ENCODE measurements at regions not wholly inside any gene's neighbourhood (a gene's known extent, or its start where the extent isn't known, plus 50 kb on each side); places are given as distances from the start of the nearest gene placed in this dataset.

DNA sequence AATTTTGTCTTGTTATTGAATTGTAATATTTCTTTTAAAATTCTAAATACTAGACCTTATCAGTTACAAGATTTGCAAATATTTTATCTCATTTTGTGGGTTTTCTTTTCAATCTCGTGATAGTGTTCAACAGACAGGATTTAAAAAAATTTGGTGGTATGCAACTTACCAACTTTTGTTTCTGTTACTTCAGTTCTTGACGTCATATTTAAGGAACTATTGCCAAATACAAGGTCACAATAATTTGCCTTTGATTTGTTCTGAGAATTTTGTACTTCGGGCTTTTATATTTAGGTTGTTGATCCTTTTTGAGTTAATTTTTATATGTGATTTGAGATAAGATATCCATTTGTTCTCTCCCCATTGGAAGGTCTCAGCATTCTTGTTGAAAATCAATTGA lies 876.6 kb downstream of the DCDC2C start (continued):
- TF ChIP-seq SRF (IDR thresholded peaks at IDR 0.05; ENCODE audit: low read depth in 2 of 2, low read length in 2 of 2) (no peak), CHD2 (IDR thresholded peaks at IDR 0.05; ENCODE audit: borderline replicate concordance, low read depth, low read length) (no peak), RUNX3 (IDR thresholded peaks at IDR 0.05; ENCODE audit: low read length) (no peak), CBFB (IDR thresholded peaks at IDR 0.05; ENCODE audit: low read depth) (no peak), PML (IDR thresholded peaks at IDR 0.05; ENCODE audit: low read length) (no peak), SP1 (IDR thresholded peaks at IDR 0.05; ENCODE audit: low read depth, low read length) (no peak), YY1 (IDR thresholded peaks at IDR 0.05; ENCODE audit: low read depth, low read length) (no peak)
- TF ChIP-seq, protein P1, sequence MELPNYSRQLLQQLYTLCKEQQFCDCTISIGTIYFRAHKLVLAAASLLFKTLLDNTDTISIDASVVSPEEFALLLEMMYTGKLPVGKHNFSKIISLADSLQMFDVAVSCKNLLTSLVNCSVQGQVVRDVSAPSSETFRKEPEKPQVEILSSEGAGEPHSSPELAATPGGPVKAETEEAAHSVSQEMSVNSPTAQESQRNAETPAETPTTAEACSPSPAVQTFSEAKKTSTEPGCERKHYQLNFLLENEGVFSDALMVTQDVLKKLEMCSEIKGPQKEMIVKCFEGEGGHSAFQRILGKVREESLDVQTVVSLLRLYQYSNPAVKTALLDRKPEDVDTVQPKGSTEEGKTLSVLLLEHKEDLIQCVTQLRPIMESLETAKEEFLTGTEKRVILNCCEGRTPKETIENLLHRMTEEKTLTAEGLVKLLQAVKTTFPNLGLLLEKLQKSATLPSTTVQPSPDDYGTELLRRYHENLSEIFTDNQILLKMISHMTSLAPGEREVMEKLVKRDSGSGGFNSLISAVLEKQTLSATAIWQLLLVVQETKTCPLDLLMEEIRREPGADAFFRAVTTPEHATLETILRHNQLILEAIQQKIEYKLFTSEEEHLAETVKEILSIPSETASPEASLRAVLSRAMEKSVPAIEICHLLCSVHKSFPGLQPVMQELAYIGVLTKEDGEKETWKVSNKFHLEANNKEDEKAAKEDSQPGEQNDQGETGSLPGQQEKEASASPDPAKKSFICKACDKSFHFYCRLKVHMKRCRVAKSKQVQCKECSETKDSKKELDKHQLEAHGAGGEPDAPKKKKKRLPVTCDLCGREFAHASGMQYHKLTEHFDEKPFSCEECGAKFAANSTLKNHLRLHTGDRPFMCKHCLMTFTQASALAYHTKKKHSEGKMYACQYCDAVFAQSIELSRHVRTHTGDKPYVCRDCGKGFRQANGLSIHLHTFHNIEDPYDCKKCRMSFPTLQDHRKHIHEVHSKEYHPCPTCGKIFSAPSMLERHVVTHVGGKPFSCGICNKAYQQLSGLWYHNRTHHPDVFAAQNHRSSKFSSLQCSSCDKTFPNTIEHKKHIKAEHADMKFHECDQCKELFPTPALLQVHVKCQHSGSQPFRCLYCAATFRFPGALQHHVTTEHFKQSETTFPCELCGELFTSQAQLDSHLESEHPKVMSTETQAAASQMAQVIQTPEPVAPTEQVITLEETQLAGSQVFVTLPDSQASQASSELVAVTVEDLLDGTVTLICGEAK (IDR thresholded peaks at IDR 0.05; ENCODE audit: borderline replicate concordance) = no peak

DNA sequence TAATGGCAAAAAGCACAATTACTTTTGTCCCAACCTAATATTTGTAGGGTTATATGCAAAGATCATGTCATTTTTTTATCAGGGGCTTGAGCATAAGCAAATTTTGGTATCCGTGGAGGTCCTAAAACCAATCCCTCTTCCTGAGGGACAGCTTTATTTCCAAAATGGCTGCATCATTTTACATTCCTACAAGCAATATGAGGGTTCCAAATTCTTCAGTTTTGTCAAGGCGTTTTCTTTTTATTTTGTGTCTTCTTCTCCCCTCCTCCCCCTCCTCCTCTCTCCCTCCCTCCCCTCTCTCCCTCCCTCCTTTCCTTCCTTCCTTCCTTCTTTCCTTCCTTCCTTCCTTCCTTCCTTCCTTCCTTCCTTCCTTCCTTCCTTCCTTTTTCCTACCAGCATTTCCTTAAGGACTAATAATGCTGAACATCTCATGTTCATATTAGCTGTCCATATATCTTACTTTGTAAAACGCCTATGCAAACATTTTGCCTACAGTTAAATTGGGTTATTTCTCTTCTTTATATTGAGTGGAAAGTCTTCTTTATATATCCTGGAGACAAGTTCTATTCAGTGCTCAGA lies 881.8 kb downstream of the DCDC2C start:
- ChIA-PET CTCF (interaction anchor here (0.6 kb wide), 1 partner anchor 232 kb away, joined by 3 read pairs; no protein-coding TSS in a partner anchor), SMC1A (ENCODE audit: uncharacterized antibody, unreplicated experiment) (no interaction called here), POLR2A (no interaction called here), RAD21 (ENCODE audit: unreplicated experiment) (no interaction called here)
- Histone ChIP-seq H4K20me1 (ENCODE audit: control insufficient read depth, insufficient read depth) (no peaks in the 10 kb centered on the region), H3K4me3 (no peak overlapping the region), H2AFZ (ENCODE audit: control insufficient read depth, low read depth, low read length) (no peak overlapping the region), H3K79me2 (ENCODE audit: control insufficient read depth, insufficient read depth, low read length) (no peaks in the 10 kb centered on the region), H3K9me3 (replicated peaks; ENCODE audit: control insufficient read depth, insufficient read depth, low read length) (no peaks in the 10 kb centered on the region), H3K4me2 (ENCODE audit: control insufficient read depth, insufficient read depth) (no peak overlapping the region), H3K27me3 (replicated peaks in 1 of 2; ENCODE audit: control insufficient read depth in 2 of 2, insufficient read depth in 2 of 2, low read length in 1 of 2) (no peaks in the 10 kb centered on the region), H3K36me3 (ENCODE audit: control insufficient read depth in 2 of 2, insufficient read depth in 2 of 2, low read length in 1 of 2) (no peaks in the 10 kb centered on the region), H3K9ac (ENCODE audit: control insufficient read depth, insufficient read depth, low read length) (no peak overlapping the region), H3K27ac (ENCODE audit: control insufficient read depth, insufficient read depth) (no peak overlapping the region), H3K4me1 (ENCODE audit: control insufficient read depth, insufficient read depth, low read length) (no peaks in the 10 kb centered on the region)
- WGBS (ENCODE audit: insufficient coverage, insufficient replicate concordance, low lambda C conversion rate, missing lambda C conversion rate) = 0% methylated on average over 3 of the region's 3 CpGs
- no TSS peak for BruUV-seq (replicated peaks)
- no peak for ATAC-seq
- intact Hi-C loops (cut with micrococcal nuclease; ENCODE audit: unreplicated experiment) (no loop called here), in situ Hi-C loops (cut with MboI) (no loop called here)
- FAIRE-seq = no peak
- TF ChIP-seq, protein P2, sequence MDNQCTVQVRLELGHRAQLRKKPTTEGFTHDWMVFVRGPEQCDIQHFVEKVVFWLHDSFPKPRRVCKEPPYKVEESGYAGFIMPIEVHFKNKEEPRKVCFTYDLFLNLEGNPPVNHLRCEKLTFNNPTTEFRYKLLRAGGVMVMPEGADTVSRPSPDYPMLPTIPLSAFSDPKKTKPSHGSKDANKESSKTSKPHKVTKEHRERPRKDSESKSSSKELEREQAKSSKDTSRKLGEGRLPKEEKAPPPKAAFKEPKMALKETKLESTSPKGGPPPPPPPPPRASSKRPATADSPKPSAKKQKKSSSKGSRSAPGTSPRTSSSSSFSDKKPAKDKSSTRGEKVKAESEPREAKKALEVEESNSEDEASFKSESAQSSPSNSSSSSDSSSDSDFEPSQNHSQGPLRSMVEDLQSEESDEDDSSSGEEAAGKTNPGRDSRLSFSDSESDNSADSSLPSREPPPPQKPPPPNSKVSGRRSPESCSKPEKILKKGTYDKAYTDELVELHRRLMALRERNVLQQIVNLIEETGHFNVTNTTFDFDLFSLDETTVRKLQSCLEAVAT (IDR thresholded peaks at IDR 0.05) = no peak
- no peak for TF ChIP-seq IKZF1 (conservative IDR thresholded peaks at IDR 0.05)
- TF ChIP-seq HCFC1 (IDR thresholded peaks at IDR 0.05; ENCODE audit: low read length) = no peak
- DNase-seq (ENCODE audit: low read depth, low spot score) = no peak

All from GM12878 (cell line).